ENCODE measurements at regions not wholly inside any gene's neighbourhood (a gene's known extent, or its start where the extent isn't known, plus 50 kb on each side); places are given as distances from the start of the nearest gene placed in this dataset.

DNA sequence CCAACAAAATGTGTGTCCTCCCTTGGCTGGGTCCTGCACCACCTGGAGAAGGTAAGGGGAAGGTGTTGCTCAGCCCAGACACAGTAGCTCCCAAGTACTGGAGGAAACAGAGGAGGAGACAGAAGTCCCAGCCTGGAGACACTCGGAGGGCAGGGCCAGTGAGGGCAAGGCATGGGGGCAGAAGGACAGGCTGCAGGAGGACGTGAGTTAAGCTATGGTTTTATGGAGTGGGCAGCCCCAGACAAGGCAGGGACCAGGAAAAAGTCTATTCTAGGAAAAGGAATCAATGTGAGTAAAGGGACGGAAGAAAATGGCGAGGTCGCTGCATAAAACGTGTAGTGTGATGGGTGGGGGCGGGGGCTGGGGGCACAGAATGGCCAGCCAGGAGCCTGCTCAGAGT, 210.1 kb upstream of the DIO3 start:
- Mint-ChIP-seq H3K4me3 (no peak overlapping the region), H3K9me3 (peaks cover 15 to 44% (median 35%) of the 10 kb centered on the region in 7 donors), H3K4me1 (no peaks in the 10 kb centered on the region), H3K27me3 (ENCODE audit: low read depth in 3 of 3) (peaks cover 2 to 3% (median 2%) of the 10 kb centered on the region in 3 donors), H3K27ac (peak overlapping the region in 1 of 7 donors; percentile 43), H3K36me3 (no peaks in the 10 kb centered on the region)
- WGBS (ENCODE audit: insufficient coverage): 88% methylated on average over 6 of the region's 7 CpGs
- H3K4me2 ChIP-seq (replicated peaks; ENCODE audit: extremely low read depth, low read length, poor library complexity, severe bottlenecking): no peak overlapping the region
- H3K9ac ChIP-seq (ENCODE audit: insufficient read depth, low read length, poor library complexity, severe bottlenecking): no peak overlapping the region
- H3K27me3 ChIP-seq (ENCODE audit: control insufficient read depth in 2 of 2, insufficient read depth in 2 of 2, low read length in 2 of 2): no peaks in the 10 kb centered on the region
- H4K20me1 ChIP-seq (ENCODE audit: insufficient read depth, low read length): no peaks in the 10 kb centered on the region
- no peak overlapping the region for H3K27ac ChIP-seq (ENCODE audit: low read depth in 1 of 2, low read length in 2 of 2)
- intact Hi-C loops (cut with micrococcal nuclease): no loop called here
- no peak for DNase-seq
- H3K4me1 ChIP-seq (ENCODE audit: control insufficient read depth in 1 of 2, insufficient read depth in 2 of 2, low read length in 2 of 2): no peaks in the 10 kb centered on the region
- TF ChIP-seq, protein P1, sequence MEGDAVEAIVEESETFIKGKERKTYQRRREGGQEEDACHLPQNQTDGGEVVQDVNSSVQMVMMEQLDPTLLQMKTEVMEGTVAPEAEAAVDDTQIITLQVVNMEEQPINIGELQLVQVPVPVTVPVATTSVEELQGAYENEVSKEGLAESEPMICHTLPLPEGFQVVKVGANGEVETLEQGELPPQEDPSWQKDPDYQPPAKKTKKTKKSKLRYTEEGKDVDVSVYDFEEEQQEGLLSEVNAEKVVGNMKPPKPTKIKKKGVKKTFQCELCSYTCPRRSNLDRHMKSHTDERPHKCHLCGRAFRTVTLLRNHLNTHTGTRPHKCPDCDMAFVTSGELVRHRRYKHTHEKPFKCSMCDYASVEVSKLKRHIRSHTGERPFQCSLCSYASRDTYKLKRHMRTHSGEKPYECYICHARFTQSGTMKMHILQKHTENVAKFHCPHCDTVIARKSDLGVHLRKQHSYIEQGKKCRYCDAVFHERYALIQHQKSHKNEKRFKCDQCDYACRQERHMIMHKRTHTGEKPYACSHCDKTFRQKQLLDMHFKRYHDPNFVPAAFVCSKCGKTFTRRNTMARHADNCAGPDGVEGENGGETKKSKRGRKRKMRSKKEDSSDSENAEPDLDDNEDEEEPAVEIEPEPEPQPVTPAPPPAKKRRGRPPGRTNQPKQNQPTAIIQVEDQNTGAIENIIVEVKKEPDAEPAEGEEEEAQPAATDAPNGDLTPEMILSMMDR (IDR thresholded peaks at IDR 0.05): no peak
- H3K36me3 ChIP-seq (replicated peaks in 1 of 2; ENCODE audit: control insufficient read depth in 1 of 2, insufficient read depth in 2 of 2, low read length in 2 of 2): no peaks in the 10 kb centered on the region
- H3K9me3 ChIP-seq (replicated peaks in 1 of 2; ENCODE audit: control insufficient read depth in 1 of 2, insufficient read depth in 1 of 2, low read length in 2 of 2): peaks cover 16 to 34% of the 10 kb centered on the region in 2 donors
- H2AFZ ChIP-seq (ENCODE audit: insufficient read depth, low read depth, low read length, poor library complexity, severe bottlenecking): no peak overlapping the region
- no peaks in the 10 kb centered on the region for H3K79me2 ChIP-seq (ENCODE audit: insufficient read depth, low read length)
- H3K4me3 ChIP-seq (replicated peaks in 1 of 3; ENCODE audit: low read depth in 2 of 3, low read length in 3 of 3): no peak overlapping the region

DNA sequence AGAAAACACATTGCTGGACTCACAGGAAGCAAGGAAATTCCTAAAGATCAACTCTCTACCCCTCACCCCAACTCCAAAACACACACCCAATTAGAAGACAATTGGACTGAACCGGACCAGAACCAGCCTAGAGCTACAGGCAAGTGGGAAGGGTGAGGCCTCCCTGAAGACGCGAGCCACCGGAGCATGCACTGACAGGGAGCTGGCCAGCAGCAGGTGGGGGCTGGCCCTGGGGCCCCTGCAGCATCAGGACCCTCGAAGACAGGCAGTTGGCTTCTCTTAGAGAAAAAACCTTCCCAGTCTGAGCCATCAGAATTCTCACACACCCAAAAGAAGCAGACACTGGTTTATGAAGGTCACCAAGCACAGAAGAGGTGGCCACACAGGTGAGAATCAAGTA, 209.5 kb upstream of the DIO3 start:
- H4K20me1 ChIP-seq (ENCODE audit: insufficient read depth, low read length): no peaks in the 10 kb centered on the region
- H3K36me3 ChIP-seq (replicated peaks in 1 of 2; ENCODE audit: control insufficient read depth in 1 of 2, insufficient read depth in 2 of 2, low read length in 2 of 2): no peaks in the 10 kb centered on the region
- TF ChIP-seq, protein P1 (IDR thresholded peaks at IDR 0.05): no peak
- peaks cover 2 to 3% (median 3%) of the 10 kb centered on the region in 3 donors for H3K27me3 Mint-ChIP-seq (ENCODE audit: low read depth in 3 of 3)
- peaks cover 21 to 40% of the 10 kb centered on the region in 2 donors for H3K9me3 ChIP-seq (replicated peaks in 1 of 2; ENCODE audit: control insufficient read depth in 1 of 2, insufficient read depth in 1 of 2, low read length in 2 of 2)
- peaks cover 20 to 50% (median 41%) of the 10 kb centered on the region in 7 donors for H3K9me3 Mint-ChIP-seq
- H3K9ac ChIP-seq (ENCODE audit: insufficient read depth, low read length, poor library complexity, severe bottlenecking): no peak overlapping the region
- H3K27ac Mint-ChIP-seq: no peak overlapping the region
- H3K4me1 Mint-ChIP-seq: no peaks in the 10 kb centered on the region
- H3K4me3 Mint-ChIP-seq: no peak overlapping the region
- intact Hi-C loops (cut with micrococcal nuclease): no loop called here
- no peak overlapping the region for H3K27ac ChIP-seq (ENCODE audit: low read depth in 1 of 2, low read length in 2 of 2)
- no peaks in the 10 kb centered on the region for H3K27me3 ChIP-seq (ENCODE audit: control insufficient read depth in 2 of 2, insufficient read depth in 2 of 2, low read length in 2 of 2)
- H3K4me1 ChIP-seq (ENCODE audit: control insufficient read depth in 1 of 2, insufficient read depth in 2 of 2, low read length in 2 of 2): no peaks in the 10 kb centered on the region
- no peak overlapping the region for H3K4me2 ChIP-seq (replicated peaks; ENCODE audit: extremely low read depth, low read length, poor library complexity, severe bottlenecking)
- H2AFZ ChIP-seq (ENCODE audit: insufficient read depth, low read depth, low read length, poor library complexity, severe bottlenecking): no peak overlapping the region
- H3K36me3 Mint-ChIP-seq: no peaks in the 10 kb centered on the region
- DNase-seq: no peak
- H3K79me2 ChIP-seq (ENCODE audit: insufficient read depth, low read length): no peaks in the 10 kb centered on the region
- no CpG with 5 or more reads among the region's 5 CpGs for WGBS (ENCODE audit: insufficient coverage)
- H3K4me3 ChIP-seq (replicated peaks in 1 of 3; ENCODE audit: low read depth in 2 of 3, low read length in 3 of 3): no peak overlapping the region

Data from CD14-positive monocyte (primary cell).